ENCODE measurements at regions not wholly inside any gene's neighbourhood (a gene's known extent, or its start where the extent isn't known, plus 50 kb on each side); places are given as distances from the start of the nearest gene placed in this dataset.

DNA sequence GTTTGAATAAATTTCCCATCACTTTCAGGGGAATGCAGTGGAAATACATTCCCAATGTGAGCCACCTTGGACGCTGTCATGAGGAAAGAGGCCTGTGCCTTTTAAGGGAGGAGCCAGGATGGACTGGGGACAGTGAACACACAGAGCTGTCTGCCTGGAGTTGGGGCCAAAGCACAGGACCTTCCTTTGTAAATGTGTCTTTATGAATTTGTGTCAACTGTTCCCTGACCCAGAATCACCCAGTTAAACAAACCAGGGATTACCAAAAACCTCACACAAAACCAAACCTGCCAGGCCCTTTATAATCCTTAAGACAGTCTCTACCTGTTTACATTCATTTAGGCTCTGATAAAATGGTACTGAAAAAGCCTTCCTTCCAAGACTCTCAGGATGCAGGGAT is 513.7 kb downstream of the MAFB start:
- TF ChIP-seq, protein P1, sequence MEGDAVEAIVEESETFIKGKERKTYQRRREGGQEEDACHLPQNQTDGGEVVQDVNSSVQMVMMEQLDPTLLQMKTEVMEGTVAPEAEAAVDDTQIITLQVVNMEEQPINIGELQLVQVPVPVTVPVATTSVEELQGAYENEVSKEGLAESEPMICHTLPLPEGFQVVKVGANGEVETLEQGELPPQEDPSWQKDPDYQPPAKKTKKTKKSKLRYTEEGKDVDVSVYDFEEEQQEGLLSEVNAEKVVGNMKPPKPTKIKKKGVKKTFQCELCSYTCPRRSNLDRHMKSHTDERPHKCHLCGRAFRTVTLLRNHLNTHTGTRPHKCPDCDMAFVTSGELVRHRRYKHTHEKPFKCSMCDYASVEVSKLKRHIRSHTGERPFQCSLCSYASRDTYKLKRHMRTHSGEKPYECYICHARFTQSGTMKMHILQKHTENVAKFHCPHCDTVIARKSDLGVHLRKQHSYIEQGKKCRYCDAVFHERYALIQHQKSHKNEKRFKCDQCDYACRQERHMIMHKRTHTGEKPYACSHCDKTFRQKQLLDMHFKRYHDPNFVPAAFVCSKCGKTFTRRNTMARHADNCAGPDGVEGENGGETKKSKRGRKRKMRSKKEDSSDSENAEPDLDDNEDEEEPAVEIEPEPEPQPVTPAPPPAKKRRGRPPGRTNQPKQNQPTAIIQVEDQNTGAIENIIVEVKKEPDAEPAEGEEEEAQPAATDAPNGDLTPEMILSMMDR (IDR thresholded peaks at IDR 0.05; ENCODE audit: insufficient read depth, low read length, missing control alignments) = no peak
- no peak for DNase-seq (ENCODE audit: low read depth, low spot score)
- CTCF ChIA-PET = interaction anchor here (1.9 kb wide), 1 partner anchor 15 kb away, joined by 7 read pairs; no protein-coding TSS in a partner anchor
- POLR2A ChIA-PET = no interaction called here
- no peak overlapping the region for H3K4me3 ChIP-seq (ENCODE audit: low read depth, low read length)

DNA sequence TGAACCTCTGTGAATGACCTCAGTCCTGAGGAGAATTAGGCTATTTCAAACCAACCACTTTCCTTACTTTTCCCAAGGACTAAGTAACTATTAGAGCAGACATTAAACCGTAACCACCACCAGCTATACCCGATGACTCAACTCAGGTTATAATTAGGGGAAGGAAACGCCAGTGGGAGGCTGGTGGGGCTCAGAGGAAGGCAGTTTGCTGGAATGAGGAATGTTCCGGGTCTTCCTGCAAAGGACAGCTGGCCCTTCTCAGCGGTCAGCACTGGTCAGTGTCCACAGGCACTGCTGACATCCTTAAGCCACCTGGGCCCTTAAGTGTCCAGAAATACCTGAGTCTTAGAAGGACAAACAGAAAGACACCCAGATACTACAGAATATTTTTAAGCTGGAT is 515.2 kb downstream of the MAFB start:
- no peak for DNase-seq (ENCODE audit: low read depth, low spot score)
- ChIA-PET POLR2A (no interaction called here), CTCF (interaction anchor here (1.0 kb wide), 1 partner anchor 14 kb away, joined by 4 read pairs; no protein-coding TSS in a partner anchor)
- TF ChIP-seq, protein P1 (IDR thresholded peaks at IDR 0.05; ENCODE audit: insufficient read depth, low read length, missing control alignments) = no peak
- no peak overlapping the region for H3K4me3 ChIP-seq (ENCODE audit: low read depth, low read length)

DNA sequence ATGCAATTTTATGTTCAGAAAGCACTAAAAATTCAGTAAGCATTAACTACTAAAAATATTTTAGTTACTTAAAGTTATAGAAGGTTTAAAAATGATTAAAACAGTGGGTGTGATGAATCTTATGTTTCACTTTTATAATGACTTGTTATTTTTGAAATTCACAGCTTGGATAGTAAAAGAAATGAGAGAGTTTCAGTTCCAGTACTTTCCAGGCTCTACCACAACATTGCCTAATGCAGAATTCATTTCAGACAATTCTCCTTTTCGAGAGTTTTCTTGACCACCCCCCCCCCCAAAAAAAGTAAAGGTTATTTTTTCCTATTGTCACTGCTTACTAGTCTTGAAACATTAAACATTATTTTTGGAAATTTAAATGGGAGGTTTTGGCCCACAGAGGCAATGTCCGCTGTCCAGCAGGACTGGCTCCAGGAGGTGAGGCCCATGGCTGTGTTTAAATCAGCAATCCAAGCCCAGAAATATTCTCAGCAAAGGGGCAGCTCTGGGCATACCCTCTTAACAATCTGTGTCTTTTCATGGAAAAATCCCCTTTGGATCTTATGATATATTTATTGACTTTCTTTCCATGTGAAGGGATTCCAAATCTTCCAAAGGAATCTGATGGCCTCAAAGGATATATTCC is 519.9 kb downstream of the MAFB start:
- TF ChIP-seq, protein P1 (IDR thresholded peaks at IDR 0.05; ENCODE audit: insufficient read depth, low read length, missing control alignments) = no peak
- POLR2A ChIA-PET = no interaction called here
- no peak overlapping the region for H3K4me3 ChIP-seq (ENCODE audit: low read depth, low read length)
- DNase-seq (ENCODE audit: low read depth, low spot score) = no peak
- CTCF ChIA-PET = no interaction called here

DNA sequence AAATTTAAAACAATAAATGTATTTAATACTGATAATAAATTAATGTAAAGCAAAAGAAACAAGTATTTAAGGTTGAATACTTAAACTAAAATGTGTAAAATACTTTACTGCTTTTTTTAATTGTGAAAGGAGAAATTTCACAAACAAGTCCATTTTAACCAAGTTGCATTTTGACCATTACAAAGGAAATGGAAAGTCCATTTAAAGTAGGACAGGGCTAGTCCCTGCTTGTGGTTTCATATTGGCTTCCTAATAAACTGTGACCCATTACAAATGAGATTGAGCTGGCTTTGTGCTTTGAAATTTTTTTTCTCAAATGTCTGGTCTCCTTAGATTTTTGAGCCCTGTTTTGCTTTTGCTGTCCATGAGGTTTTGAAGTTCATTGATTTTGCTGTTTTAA is 527.6 kb downstream of the MAFB start:
- ChIA-PET CTCF (interaction anchor here (0.7 to 1.9 kb wide), 3 partner anchors 10 to 528 kb away, joined by 3 to 5 read pairs (median 3); no protein-coding TSS in a partner anchor), POLR2A (no interaction called here)
- TF ChIP-seq, protein P1 (IDR thresholded peaks at IDR 0.05; ENCODE audit: insufficient read depth, low read length, missing control alignments) = no peak
- DNase-seq (ENCODE audit: low read depth, low spot score) = no peak
- H3K4me3 ChIP-seq (ENCODE audit: low read depth, low read length) = no peak overlapping the region

DNA sequence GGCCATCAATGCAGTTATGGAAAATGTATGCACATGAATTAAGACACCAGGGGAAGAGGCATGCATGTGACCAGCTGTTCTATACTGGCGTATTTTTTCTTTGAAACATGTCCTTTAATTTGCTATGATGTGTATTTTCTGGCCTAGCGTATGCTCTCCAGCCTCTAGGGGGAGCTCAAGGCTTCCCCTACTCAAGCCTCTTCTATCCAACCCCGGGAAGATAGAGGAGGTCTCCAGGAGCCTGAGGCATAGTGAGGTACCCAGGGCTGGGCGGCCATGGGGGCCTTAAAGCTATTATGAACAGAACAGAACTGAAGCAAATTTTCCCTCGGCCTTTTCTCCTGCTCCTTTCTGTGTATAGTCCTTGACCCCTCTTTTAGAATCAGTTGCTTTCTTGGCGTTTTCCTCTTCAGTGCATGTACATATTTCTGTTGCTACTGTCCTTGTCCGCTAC is 528.9 kb downstream of the MAFB start:
- no peak for DNase-seq (ENCODE audit: low read depth, low spot score)
- POLR2A ChIA-PET = interaction anchor here (1.5 kb wide), 1 partner anchor 529 kb away, joined by 5 read pairs; the partner anchor contains the start of gene MAFB
- TF ChIP-seq, protein P1 (IDR thresholded peaks at IDR 0.05; ENCODE audit: insufficient read depth, low read length, missing control alignments) = peak; percentile 65
- CTCF ChIA-PET = interaction anchor here (0.6 to 2.2 kb wide), 19 partner anchors 9 to 895 kb away, joined by 3 to 20 read pairs (median 3); no protein-coding TSS in a partner anchor
- H3K4me3 ChIP-seq (ENCODE audit: low read depth, low read length) = no peak overlapping the region

DNA sequence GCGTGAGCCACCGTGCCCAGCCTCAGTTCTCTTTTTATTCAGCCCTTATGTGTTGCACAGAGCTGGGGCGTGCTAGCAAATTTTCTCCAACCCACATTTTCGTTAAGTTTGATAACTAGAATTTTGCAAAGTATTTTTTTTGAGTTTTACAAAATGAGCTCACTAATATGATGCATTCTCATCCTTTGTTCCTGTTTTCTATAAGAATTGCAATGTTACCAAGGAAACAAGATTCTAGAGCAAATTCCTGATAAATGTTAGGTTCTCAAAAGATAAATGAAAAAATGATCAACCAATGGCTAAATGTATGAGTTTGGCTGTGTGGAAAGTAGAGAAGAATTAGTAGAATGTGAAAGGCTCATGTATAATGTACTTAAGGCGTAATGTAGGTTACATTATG is 529.8 kb downstream of the MAFB start:
- ChIA-PET POLR2A (interaction anchor here (1.5 kb wide), 1 partner anchor 530 kb away, joined by 5 read pairs; the partner anchor contains the start of gene MAFB), CTCF (interaction anchor here (0.7 to 2.2 kb wide), 12 partner anchors 8 to 894 kb away, joined by 3 to 20 read pairs (median 4); no protein-coding TSS in a partner anchor)
- TF ChIP-seq, protein P1 (IDR thresholded peaks at IDR 0.05; ENCODE audit: insufficient read depth, low read length, missing control alignments) = no peak
- DNase-seq (ENCODE audit: low read depth, low spot score) = no peak
- no peak overlapping the region for H3K4me3 ChIP-seq (ENCODE audit: low read depth, low read length)

Data from AG04449 (cell line).